ENCODE measurements at regions not wholly inside any gene's neighbourhood (a gene's known extent, or its start where the extent isn't known, plus 50 kb on each side); places are given as distances from the start of the nearest gene placed in this dataset.

GRCh38 chr12:128077917-128078298, 189.1 kb upstream of the TMEM132C start:
- H3K36me3 ChIP-seq = no peaks in the 10 kb centered on the region
- no peak for ATAC-seq (ENCODE audit: insufficient number of reproducible peaks, low FRiP score, low read depth)
- H3K27ac ChIP-seq = no peak overlapping the region
- H3K9me3 ChIP-seq = no peaks in the 10 kb centered on the region
- peaks cover 0 to 18% of the 10 kb centered on the region in 2 donors for H3K4me1 ChIP-seq (ENCODE audit: control insufficient read depth in 1 of 2, low read depth in 2 of 2)
- TF ChIP-seq CTCF (IDR thresholded peaks at IDR 0.05) = no peak
- H3K4me3 ChIP-seq = no peak overlapping the region
- no peak for DNase-seq (ENCODE audit: low spot score)
- no peaks in the 10 kb centered on the region for H3K27me3 ChIP-seq (replicated peaks; ENCODE audit: insufficient read depth)

GRCh38 chr12:128078301-128078971, 188.5 kb upstream of the TMEM132C start:
- Histone ChIP-seq H3K36me3 (no peaks in the 10 kb centered on the region), H3K4me1 (ENCODE audit: control insufficient read depth in 1 of 2, low read depth in 2 of 2) (peaks cover 0 to 18% of the 10 kb centered on the region in 2 donors), H3K4me3 (no peak overlapping the region), H3K9me3 (no peaks in the 10 kb centered on the region), H3K27ac (no peak overlapping the region), H3K27me3 (replicated peaks; ENCODE audit: insufficient read depth) (no peaks in the 10 kb centered on the region)
- no peak for TF ChIP-seq CTCF (IDR thresholded peaks at IDR 0.05)
- DNase-seq (ENCODE audit: low spot score) (no peak), ATAC-seq (ENCODE audit: insufficient number of reproducible peaks, low FRiP score, low read depth) (no peak)

GRCh38 chr12:128079446-128079845, 187.5 kb upstream of the TMEM132C start:
- Histone ChIP-seq H3K36me3 (no peaks in the 10 kb centered on the region), H3K4me1 (ENCODE audit: control insufficient read depth in 1 of 2, low read depth in 2 of 2) (peaks cover 0 to 18% of the 10 kb centered on the region in 2 donors), H3K9me3 (no peaks in the 10 kb centered on the region), H3K4me3 (no peak overlapping the region), H3K27ac (no peak overlapping the region), H3K27me3 (replicated peaks; ENCODE audit: insufficient read depth) (no peaks in the 10 kb centered on the region)
- TF ChIP-seq CTCF (IDR thresholded peaks at IDR 0.05) = no peak
- DNase-seq (ENCODE audit: low spot score) (no peak), ATAC-seq (ENCODE audit: insufficient number of reproducible peaks, low FRiP score, low read depth) (no peak)

GRCh38 chr12:128083132-128083729, 183.7 kb upstream of the TMEM132C start:
- no peak for ATAC-seq (ENCODE audit: insufficient number of reproducible peaks, low FRiP score, low read depth)
- Histone ChIP-seq H3K27ac (no peak overlapping the region), H3K36me3 (no peaks in the 10 kb centered on the region), H3K4me3 (no peak overlapping the region), H3K27me3 (replicated peaks; ENCODE audit: insufficient read depth) (no peaks in the 10 kb centered on the region), H3K4me1 (ENCODE audit: control insufficient read depth in 1 of 2, low read depth in 2 of 2) (no peaks in the 10 kb centered on the region), H3K9me3 (no peaks in the 10 kb centered on the region)
- DNase-seq (ENCODE audit: low spot score) = no peak
- no peak for TF ChIP-seq CTCF (IDR thresholded peaks at IDR 0.05)

GRCh38 chr12:128088926-128089325, 178.0 kb upstream of the TMEM132C start:
- ATAC-seq (ENCODE audit: insufficient number of reproducible peaks, low FRiP score, low read depth) (no peak), DNase-seq (ENCODE audit: low spot score) (no peak)
- no peak for TF ChIP-seq CTCF (IDR thresholded peaks at IDR 0.05)
- H3K27me3 ChIP-seq (replicated peaks; ENCODE audit: insufficient read depth) = no peaks in the 10 kb centered on the region
- no peaks in the 10 kb centered on the region for H3K9me3 ChIP-seq
- H3K36me3 ChIP-seq = no peaks in the 10 kb centered on the region
- H3K27ac ChIP-seq = no peak overlapping the region
- no peak overlapping the region for H3K4me3 ChIP-seq
- H3K4me1 ChIP-seq (ENCODE audit: control insufficient read depth in 1 of 2, low read depth in 2 of 2) = no peaks in the 10 kb centered on the region
